GM21447 (cell line): ENCODE measurements at regions not wholly inside any gene's neighbourhood (a gene's known extent, or its start where the extent isn't known, plus 50 kb on each side); places are given as distances from the start of the nearest gene placed in this dataset.
"Not testable (repeated sequence)": the region's sequence is repeated elsewhere in the genome, so short reads cannot be mapped to it uniquely, and the experiment has no call there.

Experiments
- ATAC-seq: cut with Tn5 transposase; IDR thresholded peaks from one replicate; pipeline ENCODE4 v1.9.1; 2021; ENCODE audit not compliant: unreplicated experiment

GRCh38 chr7:118404211-118404610 is 179.7 kb downstream of the ANKRD7 start:
- ATAC-seq, result no peak

- ATAC-seq, result no peak
Observed at GRCh38 chr7:118418433-118418832, 193.9 kb downstream of the ANKRD7 start.

- no peak for ATAC-seq
Observed at GRCh38 chr7:118420888-118421287, 196.4 kb downstream of the ANKRD7 start.

GRCh38 chr7:118429141-118429540 is 204.6 kb downstream of the ANKRD7 start:
- ATAC-seq, result no peak

- no peak for ATAC-seq
Observed at GRCh38 chr7:118436663-118437062, 212.2 kb downstream of the ANKRD7 start.

- ATAC-seq, result not testable (repeated sequence)
Observed at GRCh38 chr7:118449030-118449429, 224.5 kb downstream of the ANKRD7 start.

GRCh38 chr7:118449797-118450567 is 225.5 kb downstream of the ANKRD7 start:
- ATAC-seq, result no peak

GRCh38 chr7:118452128-118452527 is 227.6 kb downstream of the ANKRD7 start:
- ATAC-seq, result no peak

- ATAC-seq, result no peak
Observed at GRCh38 chr7:118467381-118467780, 242.9 kb downstream of the ANKRD7 start.

- ATAC-seq, result no peak
Observed at GRCh38 chr7:118472581-118472980, 248.1 kb downstream of the ANKRD7 start.

- no peak for ATAC-seq
Observed at GRCh38 chr7:118473271-118473670, 248.8 kb downstream of the ANKRD7 start.

- no peak for ATAC-seq
Observed at GRCh38 chr7:118476036-118476435, 251.5 kb downstream of the ANKRD7 start.

- ATAC-seq, result no peak
Observed at GRCh38 chr7:118477036-118477435, 252.5 kb downstream of the ANKRD7 start.

- no peak for ATAC-seq
Observed at GRCh38 chr7:118478236-118478635, 253.7 kb downstream of the ANKRD7 start.

- no peak for ATAC-seq
Observed at GRCh38 chr7:118478931-118479330, 254.4 kb downstream of the ANKRD7 start.

- no peak for ATAC-seq
Observed at GRCh38 chr7:118492466-118492865, 268.0 kb downstream of the ANKRD7 start.

GRCh38 chr7:118496138-118496644 is 271.7 kb downstream of the ANKRD7 start:
- no peak for ATAC-seq

- no peak for ATAC-seq
Observed at GRCh38 chr7:118502235-118502634, 277.7 kb downstream of the ANKRD7 start.

GRCh38 chr7:118511146-118511545 is 286.6 kb downstream of the ANKRD7 start:
- no peak for ATAC-seq

GRCh38 chr7:118517275-118517674 is 292.8 kb downstream of the ANKRD7 start:
- ATAC-seq, result no peak

- no peak for ATAC-seq
Observed at GRCh38 chr7:118525020-118525419, 300.5 kb downstream of the ANKRD7 start.

GRCh38 chr7:118531566-118531965 is 307.1 kb downstream of the ANKRD7 start:
- ATAC-seq, result no peak

- ATAC-seq, result no peak
Observed at GRCh38 chr7:118559207-118559606, 334.7 kb downstream of the ANKRD7 start.
